ENCODE measurements at regions not wholly inside any gene's neighbourhood (a gene's known extent, or its start where the extent isn't known, plus 50 kb on each side); places are given as distances from the start of the nearest gene placed in this dataset.

DNA sequence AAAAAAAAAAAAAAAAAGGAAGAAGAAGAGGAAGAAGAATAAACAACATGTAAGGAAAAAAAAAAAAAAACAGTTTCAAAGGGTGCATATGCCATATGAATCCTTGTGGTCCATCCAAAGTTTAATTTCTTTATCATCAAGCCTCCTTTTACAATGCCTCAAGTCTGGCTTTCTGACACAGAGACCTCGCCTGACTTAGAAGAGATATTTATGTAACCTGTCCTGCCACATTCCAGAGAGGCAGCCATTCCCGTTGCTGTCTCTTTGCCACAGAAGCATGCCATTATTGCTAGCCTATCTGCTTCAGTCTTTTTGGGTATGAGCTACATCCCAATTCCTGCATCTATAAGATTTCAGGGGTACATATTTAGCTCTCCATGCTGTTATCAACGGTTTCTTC, 596.7 kb upstream of the ATP2B1 start:
- DNase-seq, result peak; percentile 51
- H3K4me2 ChIP-seq (ENCODE audit: low read length), result no peak overlapping the region
- no CpG with 5 or more reads among the region's 3 CpGs for WGBS (ENCODE audit: extremely low coverage, insufficient coverage, low lambda C conversion rate)
- no peak overlapping the region for H4K5ac ChIP-seq (ENCODE audit: low read length)
- H3K4ac ChIP-seq (ENCODE audit: low read depth, low read length), result no peak overlapping the region
- no peak overlapping the region for H2BK5ac ChIP-seq (ENCODE audit: low read length)
- H4K8ac ChIP-seq (ENCODE audit: low read depth, low read length), result no peak overlapping the region
- H3K56ac ChIP-seq (ENCODE audit: low read length), result no peak overlapping the region
- H3K79me2 ChIP-seq (ENCODE audit: control insufficient read depth, insufficient read depth, low read length), result no peaks in the 10 kb centered on the region
- H3K79me1 ChIP-seq (ENCODE audit: low read length), result no peaks in the 10 kb centered on the region
- no peak overlapping the region for H2BK15ac ChIP-seq (replicated peaks; ENCODE audit: low read depth)
- H3K4me3 ChIP-seq (ENCODE audit: low read length), result no peak overlapping the region
- H2BK120ac ChIP-seq (ENCODE audit: low read depth, low read length), result no peak overlapping the region
- H3K23ac ChIP-seq (ENCODE audit: low read length), result no peak overlapping the region
- no peak overlapping the region for H3K18ac ChIP-seq (ENCODE audit: low read length)
- H3K36me3 ChIP-seq (ENCODE audit: control insufficient read depth, insufficient read depth, low read length), result no peaks in the 10 kb centered on the region
- H2AK5ac ChIP-seq (ENCODE audit: low read length), result no peak overlapping the region
- no peaks in the 10 kb centered on the region for H3K4me1 ChIP-seq (ENCODE audit: control insufficient read depth, low read depth, low read length)
- H3K9ac ChIP-seq (ENCODE audit: low read length), result no peak overlapping the region
- H3K27ac ChIP-seq (ENCODE audit: low read depth, low read length), result no peak overlapping the region
- no peaks in the 10 kb centered on the region for H3K27me3 ChIP-seq (ENCODE audit: insufficient read depth, low read length, poor library complexity)

- Histone ChIP-seq H2AK5ac (ENCODE audit: low read length) (no peak overlapping the region), H3K36me3 (ENCODE audit: control insufficient read depth, insufficient read depth, low read length) (no peaks in the 10 kb centered on the region), H4K8ac (ENCODE audit: low read depth, low read length) (no peak overlapping the region), H3K27ac (ENCODE audit: low read depth, low read length) (no peak overlapping the region), H3K4me3 (ENCODE audit: low read length) (no peak overlapping the region), H3K4ac (ENCODE audit: low read depth, low read length) (no peak overlapping the region), H3K79me2 (ENCODE audit: control insufficient read depth, insufficient read depth, low read length) (no peaks in the 10 kb centered on the region), H3K9ac (ENCODE audit: low read length) (no peak overlapping the region), H2BK15ac (replicated peaks; ENCODE audit: low read depth) (no peak overlapping the region), H3K27me3 (ENCODE audit: insufficient read depth, low read length, poor library complexity) (no peaks in the 10 kb centered on the region), H3K4me1 (ENCODE audit: control insufficient read depth, low read depth, low read length) (no peaks in the 10 kb centered on the region), H2BK5ac (ENCODE audit: low read length) (no peak overlapping the region), H3K18ac (ENCODE audit: low read length) (no peak overlapping the region), H3K79me1 (ENCODE audit: low read length) (no peaks in the 10 kb centered on the region), H4K5ac (ENCODE audit: low read length) (no peak overlapping the region), H2BK120ac (ENCODE audit: low read depth, low read length) (no peak overlapping the region), H3K23ac (ENCODE audit: low read length) (no peak overlapping the region), H3K4me2 (ENCODE audit: low read length) (no peak overlapping the region), H3K56ac (ENCODE audit: low read length) (no peak overlapping the region)
- no CpG with 5 or more reads among the region's 2 CpGs for WGBS (ENCODE audit: extremely low coverage, insufficient coverage, low lambda C conversion rate)
- no peak for DNase-seq
Observed at GRCh38 chr12:90304231-90304630, 595.6 kb upstream of the ATP2B1 start.

DNA sequence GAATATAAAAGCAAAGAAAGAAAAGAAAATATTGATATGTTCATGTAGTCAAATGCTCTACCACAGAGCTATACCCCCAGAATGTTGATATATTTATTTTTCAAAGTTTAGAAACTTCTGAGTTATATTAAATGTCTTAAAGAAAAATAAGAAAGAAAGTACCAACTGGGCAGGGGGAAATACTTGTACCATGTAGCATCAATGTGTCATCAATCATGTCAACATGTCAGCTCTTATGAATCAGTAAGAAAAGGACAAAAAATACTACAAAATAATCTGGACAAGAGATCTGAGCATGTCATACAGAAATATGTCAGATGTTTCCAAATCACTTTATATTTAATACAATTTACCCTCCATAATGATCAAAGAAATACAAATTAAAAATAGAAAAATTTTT, 595.1 kb upstream of the ATP2B1 start:
- H4K5ac ChIP-seq (ENCODE audit: low read length), result no peak overlapping the region
- H3K36me3 ChIP-seq (ENCODE audit: control insufficient read depth, insufficient read depth, low read length), result no peaks in the 10 kb centered on the region
- no peak overlapping the region for H4K8ac ChIP-seq (ENCODE audit: low read depth, low read length)
- no peak overlapping the region for H2BK15ac ChIP-seq (replicated peaks; ENCODE audit: low read depth)
- no peaks in the 10 kb centered on the region for H3K4me1 ChIP-seq (ENCODE audit: control insufficient read depth, low read depth, low read length)
- no peak overlapping the region for H3K27ac ChIP-seq (ENCODE audit: low read depth, low read length)
- H3K9ac ChIP-seq (ENCODE audit: low read length), result no peak overlapping the region
- no peaks in the 10 kb centered on the region for H3K79me2 ChIP-seq (ENCODE audit: control insufficient read depth, insufficient read depth, low read length)
- H2AK5ac ChIP-seq (ENCODE audit: low read length), result no peak overlapping the region
- H3K56ac ChIP-seq (ENCODE audit: low read length), result no peak overlapping the region
- DNase-seq, result no peak
- no peak overlapping the region for H3K18ac ChIP-seq (ENCODE audit: low read length)
- H3K4me2 ChIP-seq (ENCODE audit: low read length), result no peak overlapping the region
- no peaks in the 10 kb centered on the region for H3K79me1 ChIP-seq (ENCODE audit: low read length)
- H3K4ac ChIP-seq (ENCODE audit: low read depth, low read length), result no peak overlapping the region
- H3K4me3 ChIP-seq (ENCODE audit: low read length), result no peak overlapping the region
- H2BK5ac ChIP-seq (ENCODE audit: low read length), result no peak overlapping the region
- no peak overlapping the region for H3K23ac ChIP-seq (ENCODE audit: low read length)
- H3K27me3 ChIP-seq (ENCODE audit: insufficient read depth, low read length, poor library complexity), result no peaks in the 10 kb centered on the region
- H2BK120ac ChIP-seq (ENCODE audit: low read depth, low read length), result no peak overlapping the region

DNA sequence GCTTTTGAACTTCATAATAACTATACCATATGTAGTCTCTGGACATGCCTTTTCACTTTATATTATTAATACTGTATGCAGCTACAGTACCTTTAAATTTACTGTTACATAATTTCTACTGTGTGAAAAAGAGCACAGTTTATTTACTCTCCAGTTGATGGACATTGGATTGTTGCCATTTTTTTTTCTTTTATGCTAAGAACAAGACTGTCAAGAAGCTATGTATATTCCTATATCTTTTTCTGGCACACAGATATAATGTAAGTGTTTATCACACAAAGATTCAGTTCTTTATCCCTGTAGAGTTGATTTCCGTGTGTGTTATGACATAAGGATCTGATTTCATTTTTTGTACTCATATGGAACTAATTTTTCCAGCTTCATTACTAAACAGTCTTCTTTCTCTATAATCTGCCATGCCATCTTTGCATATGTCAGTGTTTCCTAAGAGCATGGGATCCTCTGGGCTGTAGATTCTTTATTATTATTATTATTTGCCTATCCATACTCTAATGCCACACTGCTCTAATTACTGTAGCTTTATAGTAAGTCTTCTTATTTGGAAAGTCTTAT, 593.0 kb upstream of the ATP2B1 start:
- H3K4me2 ChIP-seq (ENCODE audit: low read length), result no peak overlapping the region
- H3K18ac ChIP-seq (ENCODE audit: low read length), result no peak overlapping the region
- no peaks in the 10 kb centered on the region for H3K79me1 ChIP-seq (ENCODE audit: low read length)
- no peak overlapping the region for H2BK5ac ChIP-seq (ENCODE audit: low read length)
- H3K36me3 ChIP-seq (ENCODE audit: control insufficient read depth, insufficient read depth, low read length), result no peaks in the 10 kb centered on the region
- H3K27ac ChIP-seq (ENCODE audit: low read depth, low read length), result no peak overlapping the region
- no peak overlapping the region for H4K5ac ChIP-seq (ENCODE audit: low read length)
- no peaks in the 10 kb centered on the region for H3K79me2 ChIP-seq (ENCODE audit: control insufficient read depth, insufficient read depth, low read length)
- H2BK15ac ChIP-seq (replicated peaks; ENCODE audit: low read depth), result no peak overlapping the region
- H3K4me3 ChIP-seq (ENCODE audit: low read length), result no peak overlapping the region
- H3K9ac ChIP-seq (ENCODE audit: low read length), result no peak overlapping the region
- H3K56ac ChIP-seq (ENCODE audit: low read length), result no peak overlapping the region
- H3K23ac ChIP-seq (ENCODE audit: low read length), result no peak overlapping the region
- no CpG with 5 or more reads among the region's 1 CpG for WGBS (ENCODE audit: extremely low coverage, insufficient coverage, low lambda C conversion rate)
- no peak for DNase-seq
- no peak overlapping the region for H3K4ac ChIP-seq (ENCODE audit: low read depth, low read length)
- no peak overlapping the region for H4K8ac ChIP-seq (ENCODE audit: low read depth, low read length)
- no peak overlapping the region for H2AK5ac ChIP-seq (ENCODE audit: low read length)
- H3K4me1 ChIP-seq (ENCODE audit: control insufficient read depth, low read depth, low read length), result no peaks in the 10 kb centered on the region
- no peaks in the 10 kb centered on the region for H3K27me3 ChIP-seq (ENCODE audit: insufficient read depth, low read length, poor library complexity)
- H2BK120ac ChIP-seq (ENCODE audit: low read depth, low read length), result no peak overlapping the region

- Histone ChIP-seq H4K5ac (ENCODE audit: low read length) (no peak overlapping the region), H3K4me3 (ENCODE audit: low read length) (no peak overlapping the region)
Observed at GRCh38 chr12:90301095-90301494, 592.5 kb upstream of the ATP2B1 start.

DNA sequence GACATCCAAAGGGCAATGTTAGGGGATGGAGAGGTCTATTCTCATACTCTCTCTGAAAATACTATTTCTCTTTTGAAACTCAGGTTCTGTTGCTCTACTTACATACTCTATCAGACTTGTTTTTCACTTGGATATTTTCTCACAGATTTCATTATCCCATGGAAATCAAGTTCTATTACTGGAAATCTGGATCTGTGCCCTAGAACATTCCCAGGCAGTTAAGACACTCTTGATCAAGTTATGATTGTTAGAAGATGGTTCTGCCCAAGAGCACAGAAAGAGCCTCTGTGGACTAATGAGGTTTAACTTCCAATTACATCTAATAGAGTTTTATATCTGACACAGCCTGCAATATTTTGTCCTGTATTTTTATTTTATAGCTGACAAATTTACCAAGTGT, 591.0 kb upstream of the ATP2B1 start:
- H3K4me2 ChIP-seq (ENCODE audit: low read length), result no peak overlapping the region
- no peak overlapping the region for H2BK120ac ChIP-seq (ENCODE audit: low read depth, low read length)
- H4K8ac ChIP-seq (ENCODE audit: low read depth, low read length), result no peak overlapping the region
- H3K4me1 ChIP-seq (ENCODE audit: control insufficient read depth, low read depth, low read length), result no peaks in the 10 kb centered on the region
- H3K23ac ChIP-seq (ENCODE audit: low read length), result no peak overlapping the region
- H3K27ac ChIP-seq (ENCODE audit: low read depth, low read length), result no peak overlapping the region
- no peak for DNase-seq
- H2AK5ac ChIP-seq (ENCODE audit: low read length), result no peak overlapping the region
- H3K4ac ChIP-seq (ENCODE audit: low read depth, low read length), result no peak overlapping the region
- H3K79me1 ChIP-seq (ENCODE audit: low read length), result no peaks in the 10 kb centered on the region
- H3K4me3 ChIP-seq (ENCODE audit: low read length), result no peak overlapping the region
- no peak overlapping the region for H3K18ac ChIP-seq (ENCODE audit: low read length)
- no peak overlapping the region for H2BK15ac ChIP-seq (replicated peaks; ENCODE audit: low read depth)
- no peak overlapping the region for H3K56ac ChIP-seq (ENCODE audit: low read length)
- H2BK5ac ChIP-seq (ENCODE audit: low read length), result no peak overlapping the region
- no peaks in the 10 kb centered on the region for H3K27me3 ChIP-seq (ENCODE audit: insufficient read depth, low read length, poor library complexity)
- H4K5ac ChIP-seq (ENCODE audit: low read length), result no peak overlapping the region
- H3K9ac ChIP-seq (ENCODE audit: low read length), result no peak overlapping the region
- no peaks in the 10 kb centered on the region for H3K36me3 ChIP-seq (ENCODE audit: control insufficient read depth, insufficient read depth, low read length)
- H3K79me2 ChIP-seq (ENCODE audit: control insufficient read depth, insufficient read depth, low read length), result no peaks in the 10 kb centered on the region

More at GRCh38 chr12:90301095-90301494, 592.5 kb upstream of the ATP2B1 start:
- no peaks in the 10 kb centered on the region for H3K27me3 ChIP-seq (ENCODE audit: insufficient read depth, low read length, poor library complexity)
- H3K79me1 ChIP-seq (ENCODE audit: low read length), result no peaks in the 10 kb centered on the region
- H3K18ac ChIP-seq (ENCODE audit: low read length), result no peak overlapping the region
- H3K23ac ChIP-seq (ENCODE audit: low read length), result no peak overlapping the region
- no peak overlapping the region for H3K56ac ChIP-seq (ENCODE audit: low read length)
- no peak for DNase-seq
- H3K4me1 ChIP-seq (ENCODE audit: control insufficient read depth, low read depth, low read length), result no peaks in the 10 kb centered on the region
- H3K9ac ChIP-seq (ENCODE audit: low read length), result no peak overlapping the region
- no peak overlapping the region for H3K27ac ChIP-seq (ENCODE audit: low read depth, low read length)
- no peak overlapping the region for H3K4ac ChIP-seq (ENCODE audit: low read depth, low read length)
- no peak overlapping the region for H3K4me2 ChIP-seq (ENCODE audit: low read length)
- no peak overlapping the region for H2BK15ac ChIP-seq (replicated peaks; ENCODE audit: low read depth)
- H2BK5ac ChIP-seq (ENCODE audit: low read length), result no peak overlapping the region
- H2BK120ac ChIP-seq (ENCODE audit: low read depth, low read length), result no peak overlapping the region
- H3K79me2 ChIP-seq (ENCODE audit: control insufficient read depth, insufficient read depth, low read length), result no peaks in the 10 kb centered on the region
- H3K36me3 ChIP-seq (ENCODE audit: control insufficient read depth, insufficient read depth, low read length), result no peaks in the 10 kb centered on the region
- no peak overlapping the region for H4K8ac ChIP-seq (ENCODE audit: low read depth, low read length)
- WGBS (ENCODE audit: extremely low coverage, insufficient coverage, low lambda C conversion rate), result no CpG with 5 or more reads among the region's 4 CpGs
- H2AK5ac ChIP-seq (ENCODE audit: low read length), result no peak overlapping the region

Data from mesendoderm (in vitro differentiated cells).